ENCODE measurements at regions not wholly inside any gene's neighbourhood (a gene's known extent, or its start where the extent isn't known, plus 50 kb on each side); places are given as distances from the start of the nearest gene placed in this dataset.

GRCh38 chr13:97112446-97113152, 109.5 kb upstream of the MBNL2 start:
- no peak for DNase-seq

GRCh38 chr13:97113231-97114001, 108.7 kb upstream of the MBNL2 start:
- DNase-seq, result no peak

GRCh38 chr13:97114651-97115050, 107.5 kb upstream of the MBNL2 start:
- no peak for DNase-seq

GRCh38 chr13:97116754-97117153, 105.4 kb upstream of the MBNL2 start:
- DNase-seq, result no peak

- DNase-seq, result no peak
Observed at GRCh38 chr13:97117388-97117910, 104.7 kb upstream of the MBNL2 start.

- DNase-seq, result no peak
Observed at GRCh38 chr13:97119943-97120342, 102.2 kb upstream of the MBNL2 start.

GRCh38 chr13:97120346-97120745, 101.8 kb upstream of the MBNL2 start:
- DNase-seq, result no peak

GRCh38 chr13:97120976-97121375, 101.2 kb upstream of the MBNL2 start:
- no peak for DNase-seq

GRCh38 chr13:97121894-97122293, 100.2 kb upstream of the MBNL2 start:
- no peak for DNase-seq

GRCh38 chr13:97122381-97122996, 99.6 kb upstream of the MBNL2 start:
- DNase-seq, result no peak

- no peak for DNase-seq
Observed at GRCh38 chr13:97124206-97124605, 97.9 kb upstream of the MBNL2 start.

- DNase-seq, result no peak
Observed at GRCh38 chr13:97124915-97125809, 97.0 kb upstream of the MBNL2 start.

- DNase-seq, result no peak
Observed at GRCh38 chr13:97125810-97126738, 96.1 kb upstream of the MBNL2 start.

GRCh38 chr13:97127842-97128241, 94.3 kb upstream of the MBNL2 start:
- no peak for DNase-seq

- no peak for DNase-seq
Observed at GRCh38 chr13:97130190-97130589, 91.9 kb upstream of the MBNL2 start.

GRCh38 chr13:97131447-97131846, 90.7 kb upstream of the MBNL2 start:
- no peak for DNase-seq

- no peak for DNase-seq
Observed at GRCh38 chr13:97133554-97133953, 88.6 kb upstream of the MBNL2 start.

- no peak for DNase-seq
Observed at GRCh38 chr13:97133955-97134354, 88.2 kb upstream of the MBNL2 start.

GRCh38 chr13:97134364-97135095, 87.6 kb upstream of the MBNL2 start:
- no peak for DNase-seq

GRCh38 chr13:97135883-97136282, 86.2 kb upstream of the MBNL2 start:
- no peak for DNase-seq

GRCh38 chr13:97136418-97136817, 85.7 kb upstream of the MBNL2 start:
- DNase-seq, result no peak
